SK-N-MC (cell line): ENCODE measurements at regions not wholly inside any gene's neighbourhood (a gene's known extent, or its start where the extent isn't known, plus 50 kb on each side); places are given as distances from the start of the nearest gene placed in this dataset.

ENCODE experiments used
- EZH2 ChIP-seq: fragments of 200-600 bp; sonication (generic); IDR thresholded peaks from one replicate; pipeline ENCODE4 v1.6.1; 2017; ENCODE audit warnings: antibody characterized with exemption
- FOXP2 ChIP-seq: optimal IDR thresholded peaks from 2 replicates; pipeline ENCODE3; 2011; ENCODE audit warnings: mild to moderate bottlenecking, moderate library complexity; ENCODE audit not compliant: insufficient read depth; ENCODE audit errors: extremely low read length, control extremely low read depth
- POLR2AphosphoS5 ChIP-seq: IDR thresholded peaks from 2 replicates; pipeline ENCODE4 v1.6.1; 2012; ENCODE audit warnings: mild to moderate bottlenecking, low read depth, low read length, borderline replicate concordance

- TF ChIP-seq POLR2AphosphoS5 (no peak), EZH2 (no peak), FOXP2 (no peak)
Measured at GRCh38 chr11:41955066-41955465, 495.6 kb upstream of the LRRC4C start.
